IPS-18a (cell line): ENCODE measurements at regions not wholly inside any gene's neighbourhood (a gene's known extent, or its start where the extent isn't known, plus 50 kb on each side); places are given as distances from the start of the nearest gene placed in this dataset.
"Not testable (repeated sequence)": the region's sequence is repeated elsewhere in the genome, so short reads cannot be mapped to it uniquely, and the experiment has no call there.

Experiments
- H3K27ac ChIP-seq: one replicate; pipeline ENCODE4 v1.5.1; 2013; ENCODE audit warnings: low read length
- H3K27me3 ChIP-seq: one replicate; pipeline ENCODE4 v1.6.1; 2013; ENCODE audit warnings: mild to moderate bottlenecking, low read length; ENCODE audit not compliant: control insufficient read depth, insufficient read depth
- H3K36me3 ChIP-seq: one replicate; pipeline ENCODE4 v1.6.1; 2013; ENCODE audit warnings: low read depth, low read length; ENCODE audit not compliant: control insufficient read depth
- H3K4me1 ChIP-seq: one replicate; pipeline ENCODE4 v1.6.1; 2013; ENCODE audit warnings: low read depth, low read length; ENCODE audit not compliant: control insufficient read depth
- H3K4me3 ChIP-seq: one replicate; pipeline ENCODE4 v1.5.1; 2013; ENCODE audit warnings: low read length
- H3K9ac ChIP-seq: one replicate; pipeline ENCODE4 v1.6.1; 2013; ENCODE audit warnings: mild to moderate bottlenecking, low read length, moderate library complexity
- H3K9me3 ChIP-seq: one replicate; pipeline ENCODE4 v1.6.1; 2013; ENCODE audit warnings: low read depth, low read length; ENCODE audit not compliant: control insufficient read depth

- Histone ChIP-seq H3K27ac (no peak overlapping the region), H3K9me3 (no peaks in the 10 kb centered on the region), H3K4me3 (no peak overlapping the region), H3K36me3 (no peaks in the 10 kb centered on the region), H3K9ac (no peak overlapping the region), H3K4me1 (no peaks in the 10 kb centered on the region), H3K27me3 (no peaks in the 10 kb centered on the region)
These were observed 84.9 kb downstream of the DUSP6 start for GRCh38 chr12:89267404-89267803.

- H3K9me3 ChIP-seq, H3K9ac ChIP-seq, H3K27me3 ChIP-seq, H3K27ac ChIP-seq, H3K4me1 ChIP-seq, H3K4me3 ChIP-seq, H3K36me3 ChIP-seq: not testable (repeated sequence)
These were observed 85.6 kb downstream of the DUSP6 start for GRCh38 chr12:89266574-89267188.

- Histone ChIP-seq H3K9ac (no peak overlapping the region), H3K9me3 (no peaks in the 10 kb centered on the region), H3K27ac (no peak overlapping the region), H3K4me1 (peaks cover 8% of the 10 kb centered on the region), H3K27me3 (no peaks in the 10 kb centered on the region), H3K4me3 (no peak overlapping the region), H3K36me3 (no peaks in the 10 kb centered on the region)
These were observed 87.5 kb downstream of the DUSP6 start for GRCh38 chr12:89264837-89265236.

GRCh38 chr12:89263900-89264299 lies 88.4 kb downstream of the DUSP6 start:
- no peak overlapping the region for H3K9ac ChIP-seq
- no peaks in the 10 kb centered on the region for H3K9me3 ChIP-seq
- no peaks in the 10 kb centered on the region for H3K27me3 ChIP-seq
- H3K27ac ChIP-seq: no peak overlapping the region
- no peak overlapping the region for H3K4me3 ChIP-seq
- peaks cover 8% of the 10 kb centered on the region for H3K4me1 ChIP-seq
- no peaks in the 10 kb centered on the region for H3K36me3 ChIP-seq

GRCh38 chr12:89262855-89263552 lies 89.3 kb downstream of the DUSP6 start:
- no peak overlapping the region for H3K27ac ChIP-seq
- H3K4me1 ChIP-seq: peaks cover 8% of the 10 kb centered on the region
- H3K27me3 ChIP-seq: no peaks in the 10 kb centered on the region
- no peak overlapping the region for H3K4me3 ChIP-seq
- no peak overlapping the region for H3K9ac ChIP-seq
- H3K36me3 ChIP-seq: no peaks in the 10 kb centered on the region
- no peaks in the 10 kb centered on the region for H3K9me3 ChIP-seq

- Histone ChIP-seq H3K27ac (no peak overlapping the region), H3K4me3 (no peak overlapping the region), H3K36me3 (no peaks in the 10 kb centered on the region), H3K9me3 (no peaks in the 10 kb centered on the region), H3K27me3 (no peaks in the 10 kb centered on the region), H3K4me1 (peaks cover 8% of the 10 kb centered on the region), H3K9ac (no peak overlapping the region)
These were observed 90.3 kb downstream of the DUSP6 start for GRCh38 chr12:89261982-89262381.

GRCh38 chr12:89260841-89261637 lies 91.3 kb downstream of the DUSP6 start:
- H3K27me3 ChIP-seq: no peaks in the 10 kb centered on the region
- no peaks in the 10 kb centered on the region for H3K9me3 ChIP-seq
- no peak overlapping the region for H3K9ac ChIP-seq
- H3K4me3 ChIP-seq: no peak overlapping the region
- H3K4me1 ChIP-seq: peaks cover 8% of the 10 kb centered on the region
- H3K27ac ChIP-seq: no peak overlapping the region
- H3K36me3 ChIP-seq: no peaks in the 10 kb centered on the region

- H3K9me3 ChIP-seq: no peaks in the 10 kb centered on the region
- H3K36me3 ChIP-seq: no peaks in the 10 kb centered on the region
- no peak overlapping the region for H3K4me3 ChIP-seq
- H3K27me3 ChIP-seq: no peaks in the 10 kb centered on the region
- H3K27ac ChIP-seq: no peak overlapping the region
- H3K9ac ChIP-seq: no peak overlapping the region
- peaks cover 8% of the 10 kb centered on the region for H3K4me1 ChIP-seq
These were observed 92.5 kb downstream of the DUSP6 start for GRCh38 chr12:89259821-89260220.

GRCh38 chr12:89258240-89258969 lies 93.9 kb downstream of the DUSP6 start:
- no peaks in the 10 kb centered on the region for H3K27me3 ChIP-seq
- no peak overlapping the region for H3K4me3 ChIP-seq
- no peak overlapping the region for H3K27ac ChIP-seq
- peaks cover 8% of the 10 kb centered on the region for H3K4me1 ChIP-seq
- H3K9me3 ChIP-seq: no peaks in the 10 kb centered on the region
- no peak overlapping the region for H3K9ac ChIP-seq
- no peaks in the 10 kb centered on the region for H3K36me3 ChIP-seq

- Histone ChIP-seq H3K9ac (no peak overlapping the region), H3K4me1 (peaks cover 8% of the 10 kb centered on the region), H3K9me3 (no peaks in the 10 kb centered on the region), H3K4me3 (no peak overlapping the region), H3K36me3 (no peaks in the 10 kb centered on the region), H3K27me3 (no peaks in the 10 kb centered on the region), H3K27ac (no peak overlapping the region)
These were observed 95.0 kb downstream of the DUSP6 start for GRCh38 chr12:89257340-89257739.

- Histone ChIP-seq H3K9ac (no peak overlapping the region), H3K27me3 (no peaks in the 10 kb centered on the region), H3K27ac (no peak overlapping the region), H3K4me3 (no peak overlapping the region), H3K4me1 (peaks cover 5% of the 10 kb centered on the region), H3K36me3 (no peaks in the 10 kb centered on the region), H3K9me3 (no peaks in the 10 kb centered on the region)
These were observed 96.2 kb downstream of the DUSP6 start for GRCh38 chr12:89256060-89256459.
